Stimulated activated naive CD8-positive, alpha-beta T cell treated with anti-CD3 and anti-CD28 coated beads, Interleukin-15, Interleukin-2, amounts not matched to agents 100 ng/mL and 50 ng/mL, for 24 hours (primary cell): ENCODE measurements at regions not wholly inside any gene's neighbourhood (a gene's known extent, or its start where the extent isn't known, plus 50 kb on each side); places are given as distances from the start of the nearest gene placed in this dataset.

Experiments used
- H3K27ac Mint-ChIP-seq: one replicate; pipeline ENCODE4 v1.8.0; 2021; ENCODE audit warnings: mild to moderate bottlenecking, mixed read lengths
- H3K27me3 Mint-ChIP-seq: one replicate; pipeline ENCODE4 v1.8.0; 2021; ENCODE audit warnings: mixed read lengths
- H3K36me3 Mint-ChIP-seq: one replicate; pipeline ENCODE4 v1.8.0; 2021; ENCODE audit warnings: low read depth, mixed read lengths
- H3K4me1 Mint-ChIP-seq: one replicate; pipeline ENCODE4 v1.8.0; 2021; ENCODE audit warnings: low read depth, mixed read lengths
- H3K4me3 Mint-ChIP-seq: one replicate; pipeline ENCODE4 v1.8.0; 2021; ENCODE audit warnings: mild to moderate bottlenecking, mixed read lengths
- H3K9me3 Mint-ChIP-seq: one replicate; pipeline ENCODE4 v1.8.0; 2021; ENCODE audit warnings: mixed read lengths

- no peak overlapping the region for H3K4me3 Mint-ChIP-seq
These were observed 1483.2 kb downstream of the PCDH7 start for GRCh38 chr4:32203340-32203739.

GRCh38 chr4:32206756-32207155, 1486.6 kb downstream of the PCDH7 start:
- H3K36me3 Mint-ChIP-seq: no peaks in the 10 kb centered on the region
- no peaks in the 10 kb centered on the region for H3K4me1 Mint-ChIP-seq
- no peak overlapping the region for H3K4me3 Mint-ChIP-seq
- no peaks in the 10 kb centered on the region for H3K27me3 Mint-ChIP-seq
- no peak overlapping the region for H3K27ac Mint-ChIP-seq
- peaks cover 31% of the 10 kb centered on the region for H3K9me3 Mint-ChIP-seq

More at GRCh38 chr4:32203340-32203739, 1483.2 kb downstream of the PCDH7 start:
- Mint-ChIP-seq H3K36me3 (no peaks in the 10 kb centered on the region), H3K9me3 (peaks cover 26% of the 10 kb centered on the region), H3K4me1 (no peaks in the 10 kb centered on the region), H3K27ac (no peak overlapping the region), H3K27me3 (no peaks in the 10 kb centered on the region)

- Mint-ChIP-seq H3K36me3 (no peaks in the 10 kb centered on the region), H3K4me1 (no peaks in the 10 kb centered on the region), H3K27ac (no peak overlapping the region), H3K27me3 (no peaks in the 10 kb centered on the region), H3K9me3 (peaks cover 29% of the 10 kb centered on the region), H3K4me3 (no peak overlapping the region)
These were observed 1487.3 kb downstream of the PCDH7 start for GRCh38 chr4:32207456-32207855.

- no peak overlapping the region for H3K27ac Mint-ChIP-seq
- H3K9me3 Mint-ChIP-seq: peaks cover 13% of the 10 kb centered on the region
- no peaks in the 10 kb centered on the region for H3K4me1 Mint-ChIP-seq
- no peaks in the 10 kb centered on the region for H3K27me3 Mint-ChIP-seq
- H3K4me3 Mint-ChIP-seq: no peak overlapping the region
- no peaks in the 10 kb centered on the region for H3K36me3 Mint-ChIP-seq
These were observed 1495.1 kb downstream of the PCDH7 start for GRCh38 chr4:32215277-32215676.

DNA sequence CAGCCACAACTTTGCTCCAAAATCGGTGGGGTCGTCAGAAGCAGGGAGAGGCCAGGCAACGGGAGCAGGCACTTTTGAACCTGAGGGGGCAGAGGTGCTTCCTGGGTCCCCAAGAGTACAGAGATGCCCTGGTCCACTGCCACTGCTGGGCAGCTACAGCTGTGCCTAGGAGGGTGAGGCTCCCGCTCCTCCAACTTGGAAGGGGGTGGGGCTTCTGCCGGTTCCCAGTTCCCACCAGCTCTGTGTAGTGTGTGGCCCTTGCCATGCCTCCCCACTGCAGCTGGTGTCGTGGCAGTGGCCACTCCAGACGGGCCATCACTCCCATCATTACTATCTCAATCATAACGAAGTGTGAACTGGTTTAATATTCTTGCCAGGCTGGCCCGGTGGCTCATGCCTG, 1496.3 kb downstream of the PCDH7 start:
- H3K27ac Mint-ChIP-seq: no peak overlapping the region
- H3K27me3 Mint-ChIP-seq: no peaks in the 10 kb centered on the region
- H3K36me3 Mint-ChIP-seq: no peaks in the 10 kb centered on the region
- H3K4me1 Mint-ChIP-seq: no peaks in the 10 kb centered on the region
- H3K4me3 Mint-ChIP-seq: no peak overlapping the region
- peaks cover 13% of the 10 kb centered on the region for H3K9me3 Mint-ChIP-seq

- peaks cover 17% of the 10 kb centered on the region for H3K9me3 Mint-ChIP-seq
- no peaks in the 10 kb centered on the region for H3K4me1 Mint-ChIP-seq
- H3K4me3 Mint-ChIP-seq: no peak overlapping the region
- no peak overlapping the region for H3K27ac Mint-ChIP-seq
- no peaks in the 10 kb centered on the region for H3K27me3 Mint-ChIP-seq
- no peaks in the 10 kb centered on the region for H3K36me3 Mint-ChIP-seq
These were observed 1499.3 kb downstream of the PCDH7 start for GRCh38 chr4:32219306-32220075.

GRCh38 chr4:32226204-32226603, 1506.0 kb downstream of the PCDH7 start:
- Mint-ChIP-seq H3K4me1 (no peaks in the 10 kb centered on the region), H3K27ac (no peak overlapping the region), H3K4me3 (no peak overlapping the region), H3K27me3 (no peaks in the 10 kb centered on the region), H3K36me3 (no peaks in the 10 kb centered on the region), H3K9me3 (peaks cover 15% of the 10 kb centered on the region)

GRCh38 chr4:32226733-32227132, 1506.6 kb downstream of the PCDH7 start:
- no peak overlapping the region for H3K27ac Mint-ChIP-seq
- no peaks in the 10 kb centered on the region for H3K4me1 Mint-ChIP-seq
- no peaks in the 10 kb centered on the region for H3K36me3 Mint-ChIP-seq
- no peaks in the 10 kb centered on the region for H3K27me3 Mint-ChIP-seq
- peaks cover 15% of the 10 kb centered on the region for H3K9me3 Mint-ChIP-seq
- H3K4me3 Mint-ChIP-seq: no peak overlapping the region

- no peaks in the 10 kb centered on the region for H3K36me3 Mint-ChIP-seq
- H3K27me3 Mint-ChIP-seq: no peaks in the 10 kb centered on the region
- H3K27ac Mint-ChIP-seq: no peak overlapping the region
- H3K4me3 Mint-ChIP-seq: no peak overlapping the region
- peaks cover 6% of the 10 kb centered on the region for H3K9me3 Mint-ChIP-seq
- H3K4me1 Mint-ChIP-seq: no peaks in the 10 kb centered on the region
These were observed 1523.8 kb downstream of the PCDH7 start for GRCh38 chr4:32243926-32244325.

DNA sequence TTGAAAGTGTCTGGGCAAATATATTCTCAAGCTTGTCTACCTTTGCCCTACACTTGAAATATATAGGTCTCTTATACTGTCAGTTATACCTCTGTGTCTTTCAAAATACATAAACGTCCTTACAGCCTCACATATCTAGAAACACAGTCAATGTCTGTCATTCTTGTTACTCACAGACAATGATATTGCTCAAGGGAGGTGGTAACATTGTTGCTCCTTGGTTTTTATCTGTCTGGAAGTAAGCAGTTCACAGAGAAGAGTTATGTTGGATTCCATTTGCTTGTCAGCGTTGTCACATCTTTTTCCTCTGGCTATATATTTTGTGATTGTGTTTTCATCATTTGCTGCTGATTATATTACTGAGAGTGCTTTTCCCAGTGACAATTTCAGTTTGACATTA, 1528.9 kb downstream of the PCDH7 start:
- H3K9me3 Mint-ChIP-seq: peaks cover 20% of the 10 kb centered on the region
- no peaks in the 10 kb centered on the region for H3K27me3 Mint-ChIP-seq
- no peak overlapping the region for H3K27ac Mint-ChIP-seq
- no peaks in the 10 kb centered on the region for H3K36me3 Mint-ChIP-seq
- H3K4me3 Mint-ChIP-seq: no peak overlapping the region
- no peaks in the 10 kb centered on the region for H3K4me1 Mint-ChIP-seq

- H3K36me3 Mint-ChIP-seq: no peaks in the 10 kb centered on the region
- H3K4me3 Mint-ChIP-seq: no peak overlapping the region
- peaks cover 14% of the 10 kb centered on the region for H3K9me3 Mint-ChIP-seq
These were observed 1531.0 kb downstream of the PCDH7 start for GRCh38 chr4:32251126-32251525.

GRCh38 chr4:32251926-32252325, 1531.8 kb downstream of the PCDH7 start:
- no peak overlapping the region for H3K4me3 Mint-ChIP-seq
- H3K9me3 Mint-ChIP-seq: peaks cover 14% of the 10 kb centered on the region
- H3K27me3 Mint-ChIP-seq: no peaks in the 10 kb centered on the region
- no peaks in the 10 kb centered on the region for H3K36me3 Mint-ChIP-seq
- no peak overlapping the region for H3K27ac Mint-ChIP-seq
- no peaks in the 10 kb centered on the region for H3K4me1 Mint-ChIP-seq

More at GRCh38 chr4:32251126-32251525, 1531.0 kb downstream of the PCDH7 start:
- no peaks in the 10 kb centered on the region for H3K4me1 Mint-ChIP-seq
- no peak overlapping the region for H3K27ac Mint-ChIP-seq
- H3K27me3 Mint-ChIP-seq: no peaks in the 10 kb centered on the region

- H3K4me3 Mint-ChIP-seq: no peak overlapping the region
- peaks cover 19% of the 10 kb centered on the region for H3K9me3 Mint-ChIP-seq
- H3K27ac Mint-ChIP-seq: no peak overlapping the region
- no peaks in the 10 kb centered on the region for H3K4me1 Mint-ChIP-seq
- H3K36me3 Mint-ChIP-seq: no peaks in the 10 kb centered on the region
- H3K27me3 Mint-ChIP-seq: no peaks in the 10 kb centered on the region
These were observed 1534.0 kb downstream of the PCDH7 start for GRCh38 chr4:32254216-32254615.

DNA sequence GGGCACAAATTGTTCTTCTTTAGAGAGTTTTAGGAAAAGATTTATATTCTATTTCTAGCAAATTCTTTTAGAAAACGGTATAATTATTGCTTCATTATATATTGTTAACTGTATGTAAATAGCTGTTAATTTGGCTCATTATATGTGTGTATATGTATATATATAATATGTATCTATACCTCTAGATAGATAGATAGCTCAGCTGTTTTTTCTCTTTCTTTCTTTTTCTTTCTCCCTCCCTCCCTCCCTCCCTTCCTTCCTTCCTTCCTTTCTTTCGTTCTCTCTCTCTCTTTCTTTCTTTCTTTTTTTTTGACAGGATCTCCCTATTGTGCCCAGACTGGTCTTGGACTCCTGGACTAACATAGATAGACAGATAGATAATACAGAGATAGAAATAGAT, 1538.8 kb downstream of the PCDH7 start:
- Mint-ChIP-seq H3K4me1 (no peaks in the 10 kb centered on the region), H3K27ac (no peak overlapping the region), H3K9me3 (peaks cover 6% of the 10 kb centered on the region), H3K27me3 (no peaks in the 10 kb centered on the region), H3K4me3 (no peak overlapping the region), H3K36me3 (no peaks in the 10 kb centered on the region)

DNA sequence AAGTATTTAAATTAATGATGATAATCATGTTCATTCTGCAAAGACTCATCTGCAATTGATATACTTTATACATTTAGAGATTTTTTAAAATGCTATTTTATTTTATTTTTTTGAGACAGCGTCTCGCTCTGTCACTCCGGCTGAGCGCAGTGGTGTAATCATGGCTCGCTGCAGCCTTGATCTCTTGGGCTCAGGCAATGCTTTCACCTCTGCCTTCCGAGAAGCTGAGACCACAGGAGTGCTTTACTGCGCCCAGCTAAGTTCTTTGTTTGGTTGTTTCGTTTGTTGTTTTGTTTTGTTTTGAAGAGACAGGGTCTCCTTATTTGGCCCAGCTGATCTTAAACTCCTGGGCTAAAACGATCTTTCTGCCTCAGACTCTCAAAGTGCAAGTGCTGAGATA, 1541.0 kb downstream of the PCDH7 start:
- H3K4me3 Mint-ChIP-seq: no peak overlapping the region
- no peaks in the 10 kb centered on the region for H3K27me3 Mint-ChIP-seq
- H3K4me1 Mint-ChIP-seq: no peaks in the 10 kb centered on the region
- no peaks in the 10 kb centered on the region for H3K36me3 Mint-ChIP-seq
- H3K27ac Mint-ChIP-seq: no peak overlapping the region
- peaks cover 17% of the 10 kb centered on the region for H3K9me3 Mint-ChIP-seq

DNA sequence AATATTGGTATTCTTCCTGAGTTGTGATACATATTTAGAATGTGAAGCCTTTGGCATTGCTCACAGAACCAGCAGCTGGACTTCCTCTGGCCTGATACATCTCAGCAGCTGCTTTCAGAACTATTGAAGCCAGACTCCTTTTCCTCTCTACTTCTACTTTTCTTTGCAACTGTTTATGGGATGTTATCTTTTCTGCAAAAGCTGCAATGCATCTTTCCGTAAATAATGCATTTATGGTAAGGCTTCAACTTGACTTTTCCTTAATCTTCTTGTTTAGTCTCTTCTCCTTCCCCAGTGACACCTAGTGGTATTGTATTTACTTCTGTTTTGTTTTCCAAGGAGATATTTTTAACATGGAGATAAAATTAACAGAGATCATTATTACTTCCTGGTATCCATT, 1548.7 kb downstream of the PCDH7 start:
- peaks cover 25% of the 10 kb centered on the region for H3K9me3 Mint-ChIP-seq
- H3K27me3 Mint-ChIP-seq: no peaks in the 10 kb centered on the region
- no peaks in the 10 kb centered on the region for H3K4me1 Mint-ChIP-seq
- H3K36me3 Mint-ChIP-seq: no peaks in the 10 kb centered on the region
- no peak overlapping the region for H3K4me3 Mint-ChIP-seq
- H3K27ac Mint-ChIP-seq: no peak overlapping the region
